GM12874 (cell line): ENCODE measurements at regions not wholly inside any gene's neighbourhood (a gene's known extent, or its start where the extent isn't known, plus 50 kb on each side); places are given as distances from the start of the nearest gene placed in this dataset.

ENCODE experiments used
- TF ChIP-seq, protein P1 (sequence below): IDR thresholded peaks from 2 replicates; pipeline ENCODE4 v1.5.1; 2011; ENCODE audit warnings: low read depth, mild to moderate bottlenecking, control low read depth, low read length, moderate library complexity; ENCODE audit not compliant: insufficient read depth

DNA sequence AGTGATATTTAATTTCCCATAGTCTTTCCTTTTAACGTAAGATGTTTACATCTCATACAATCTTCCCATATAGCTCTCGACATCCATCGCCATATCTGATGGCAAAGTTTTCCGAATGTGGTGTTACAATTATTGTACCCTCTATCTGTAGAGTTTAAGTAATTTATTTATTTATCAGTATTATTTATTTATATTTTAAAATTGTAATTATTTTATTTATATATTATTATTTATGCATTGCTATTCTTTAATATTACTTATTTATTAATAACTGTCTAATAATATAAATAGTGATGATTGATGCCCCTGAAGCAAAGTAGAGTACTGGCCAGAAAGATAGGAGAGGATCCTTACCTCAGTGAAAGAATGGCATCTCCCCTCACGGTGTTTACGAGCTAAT lies 812.9 kb downstream of the VGLL3 start:
- TF ChIP-seq, protein P1, sequence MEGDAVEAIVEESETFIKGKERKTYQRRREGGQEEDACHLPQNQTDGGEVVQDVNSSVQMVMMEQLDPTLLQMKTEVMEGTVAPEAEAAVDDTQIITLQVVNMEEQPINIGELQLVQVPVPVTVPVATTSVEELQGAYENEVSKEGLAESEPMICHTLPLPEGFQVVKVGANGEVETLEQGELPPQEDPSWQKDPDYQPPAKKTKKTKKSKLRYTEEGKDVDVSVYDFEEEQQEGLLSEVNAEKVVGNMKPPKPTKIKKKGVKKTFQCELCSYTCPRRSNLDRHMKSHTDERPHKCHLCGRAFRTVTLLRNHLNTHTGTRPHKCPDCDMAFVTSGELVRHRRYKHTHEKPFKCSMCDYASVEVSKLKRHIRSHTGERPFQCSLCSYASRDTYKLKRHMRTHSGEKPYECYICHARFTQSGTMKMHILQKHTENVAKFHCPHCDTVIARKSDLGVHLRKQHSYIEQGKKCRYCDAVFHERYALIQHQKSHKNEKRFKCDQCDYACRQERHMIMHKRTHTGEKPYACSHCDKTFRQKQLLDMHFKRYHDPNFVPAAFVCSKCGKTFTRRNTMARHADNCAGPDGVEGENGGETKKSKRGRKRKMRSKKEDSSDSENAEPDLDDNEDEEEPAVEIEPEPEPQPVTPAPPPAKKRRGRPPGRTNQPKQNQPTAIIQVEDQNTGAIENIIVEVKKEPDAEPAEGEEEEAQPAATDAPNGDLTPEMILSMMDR = no peak

GRCh38 chr3:86176445-86176784 lies 814.5 kb downstream of the VGLL3 start:
- TF ChIP-seq, protein P1 = no peak

GRCh38 chr3:86175593-86176444 lies 815.1 kb downstream of the VGLL3 start:
- TF ChIP-seq, protein P1 = no peak

DNA sequence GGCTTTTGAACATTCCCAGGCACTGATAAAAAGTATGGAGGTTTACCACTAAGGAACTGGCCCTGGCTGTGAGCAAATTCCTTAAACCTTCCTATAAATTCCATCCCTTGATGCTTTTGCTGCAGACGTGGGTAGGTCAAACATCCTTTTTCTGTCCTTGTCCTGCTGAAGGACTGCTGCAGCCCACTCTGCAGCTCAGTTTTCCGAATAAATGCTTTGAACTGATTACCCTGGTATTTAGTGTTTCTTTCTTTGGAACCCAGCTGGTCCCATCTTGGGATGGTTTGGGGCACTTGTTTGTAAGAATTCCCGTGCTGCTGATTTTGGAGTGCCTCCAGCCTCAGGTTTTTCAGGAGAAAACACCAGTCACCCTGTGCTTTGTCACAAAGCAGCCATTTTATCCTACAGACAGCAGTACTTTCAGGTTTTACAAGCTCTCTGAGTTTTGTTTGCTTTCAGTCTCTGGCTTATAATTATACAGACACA lies 815.9 kb downstream of the VGLL3 start:
- TF ChIP-seq, protein P1 = no peak

- TF ChIP-seq, protein P1 = no peak
Observed at GRCh38 chr3:86173401-86173800, 817.5 kb downstream of the VGLL3 start.

DNA sequence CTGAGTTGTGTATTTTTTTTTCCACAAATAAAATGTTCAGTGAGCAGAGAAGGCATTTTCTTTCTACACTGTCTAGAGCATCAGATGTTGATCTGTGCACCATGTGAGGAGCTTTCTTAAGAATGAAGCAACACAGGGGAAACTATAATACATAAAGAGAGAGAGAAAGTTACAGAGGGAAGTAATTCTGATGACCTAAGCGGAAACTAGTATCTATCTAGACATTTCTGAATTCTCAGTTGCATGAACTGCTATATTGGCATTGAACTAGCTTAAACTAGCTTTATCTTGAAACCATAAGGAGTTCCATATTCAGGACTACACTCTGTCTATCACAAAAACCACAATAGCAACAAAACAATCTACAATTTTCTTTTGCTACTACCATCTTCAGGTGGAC lies 822.4 kb downstream of the VGLL3 start:
- TF ChIP-seq, protein P1 = no peak

- TF ChIP-seq, protein P1 = no peak
Observed at GRCh38 chr3:86162521-86162920, 828.4 kb downstream of the VGLL3 start.
